ENCODE measurements at regions not wholly inside any gene's neighbourhood (a gene's known extent, or its start where the extent isn't known, plus 50 kb on each side); places are given as distances from the start of the nearest gene placed in this dataset.

- H3K36me3 ChIP-seq: no peaks in the 10 kb centered on the region
- no peak overlapping the region for H3K4me3 ChIP-seq
- WGBS, 2 donors: 78 to 95% methylated on average over 1 of the region's 1 CpG
- TF ChIP-seq POLR2A (IDR thresholded peaks at IDR 0.05): no peak
- TF ChIP-seq POLR2AphosphoS5 (IDR thresholded peaks at IDR 0.05): no peak
- no peak for TF ChIP-seq EP300 (IDR thresholded peaks at IDR 0.05)
- no peak for TF ChIP-seq CTCF (IDR thresholded peaks at IDR 0.05)
- no peaks in the 10 kb centered on the region for H3K9me3 ChIP-seq
- ATAC-seq (ENCODE audit: low FRiP score in 2 of 2) (no peak), DNase-seq (no peak)
- no peaks in the 10 kb centered on the region for H3K27me3 ChIP-seq
- H3K27ac ChIP-seq: no peak overlapping the region
- no peaks in the 10 kb centered on the region for H3K4me1 ChIP-seq
These were observed 174.3 kb downstream of the SLIT2 start for GRCh38 chr4:20426028-20426427.

- no peak for ATAC-seq (ENCODE audit: low FRiP score in 2 of 2)
- Histone ChIP-seq H3K4me3 (no peak overlapping the region), H3K36me3 (no peaks in the 10 kb centered on the region), H3K27ac (no peak overlapping the region), H3K4me1 (no peaks in the 10 kb centered on the region), H3K27me3 (no peaks in the 10 kb centered on the region), H3K9me3 (no peaks in the 10 kb centered on the region)
- 67 to 71% methylated on average over 8 of the region's 8 CpGs for WGBS, 2 donors
- no peak for DNase-seq
- TF ChIP-seq POLR2A (IDR thresholded peaks at IDR 0.05): no peak
- TF ChIP-seq EP300 (IDR thresholded peaks at IDR 0.05): no peak
- no peak for TF ChIP-seq POLR2AphosphoS5 (IDR thresholded peaks at IDR 0.05)
- no peak for TF ChIP-seq CTCF (IDR thresholded peaks at IDR 0.05)
These were observed 176.9 kb downstream of the SLIT2 start for GRCh38 chr4:20428436-20429160.

- TF ChIP-seq POLR2AphosphoS5 (IDR thresholded peaks at IDR 0.05) (no peak), POLR2A (IDR thresholded peaks at IDR 0.05) (no peak), CTCF (IDR thresholded peaks at IDR 0.05) (no peak), EP300 (IDR thresholded peaks at IDR 0.05) (no peak)
- WGBS, 2 donors: 65 to 67% methylated on average over 5 of the region's 5 CpGs
- no peaks in the 10 kb centered on the region for H3K4me1 ChIP-seq
- no peak overlapping the region for H3K4me3 ChIP-seq
- H3K27me3 ChIP-seq: no peaks in the 10 kb centered on the region
- no peaks in the 10 kb centered on the region for H3K9me3 ChIP-seq
- ATAC-seq (ENCODE audit: low FRiP score in 2 of 2) (no peak), DNase-seq (no peak)
- no peak overlapping the region for H3K27ac ChIP-seq
- H3K36me3 ChIP-seq: no peaks in the 10 kb centered on the region
These were observed 178.7 kb downstream of the SLIT2 start for GRCh38 chr4:20430259-20430941.

GRCh38 chr4:20431543-20431951 lies 179.8 kb downstream of the SLIT2 start:
- peak in 1 of 2 donors; percentile 36 for ATAC-seq (ENCODE audit: low FRiP score in 2 of 2)

More at GRCh38 chr4:20431543-20431951, 179.8 kb downstream of the SLIT2 start:
- H3K36me3 ChIP-seq: no peaks in the 10 kb centered on the region
- no peaks in the 10 kb centered on the region for H3K4me1 ChIP-seq
- TF ChIP-seq POLR2AphosphoS5 (IDR thresholded peaks at IDR 0.05): no peak
- TF ChIP-seq POLR2A (IDR thresholded peaks at IDR 0.05): no peak
- no peak for TF ChIP-seq CTCF (IDR thresholded peaks at IDR 0.05)
- no peak for TF ChIP-seq EP300 (IDR thresholded peaks at IDR 0.05)
- no peaks in the 10 kb centered on the region for H3K27me3 ChIP-seq
- H3K9me3 ChIP-seq: no peaks in the 10 kb centered on the region
- H3K4me3 ChIP-seq: no peak overlapping the region
- WGBS, 2 donors: 60 to 73% methylated on average over 6 of the region's 6 CpGs
- no peak overlapping the region for H3K27ac ChIP-seq
- no peak for DNase-seq
